ENCODE measurements at regions not wholly inside any gene's neighbourhood (a gene's known extent, or its start where the extent isn't known, plus 50 kb on each side); places are given as distances from the start of the nearest gene placed in this dataset.

- POLR2A ChIA-PET = no interaction called here
- TF ChIP-seq CTCF (IDR thresholded peaks at IDR 0.05; ENCODE audit: control extremely low read depth, extremely low read depth, low read depth, missing control alignments) = no peak
- DNase-seq (ENCODE audit: extremely low spot score) = no peak
- CTCF ChIA-PET = interaction anchor here (1.6 kb wide), 1 partner anchor 9 kb away, joined by 6 read pairs; no protein-coding TSS in a partner anchor
These were observed 373.9 kb downstream of the GPD2 start for GRCh38 chr2:156810094-156810493.

GRCh38 chr2:156812496-156812895 is 376.3 kb downstream of the GPD2 start:
- ChIA-PET CTCF (no interaction called here), POLR2A (no interaction called here)
- no peak for DNase-seq (ENCODE audit: extremely low spot score)
- TF ChIP-seq CTCF (IDR thresholded peaks at IDR 0.05; ENCODE audit: control extremely low read depth, extremely low read depth, low read depth, missing control alignments) = no peak

- no peak for DNase-seq (ENCODE audit: extremely low spot score)
- POLR2A ChIA-PET = no interaction called here
- TF ChIP-seq CTCF (IDR thresholded peaks at IDR 0.05; ENCODE audit: control extremely low read depth, extremely low read depth, low read depth, missing control alignments) = no peak
These were observed 381.3 kb downstream of the GPD2 start for GRCh38 chr2:156817430-156817829.

GRCh38 chr2:156818221-156818620 is 382.0 kb downstream of the GPD2 start:
- POLR2A ChIA-PET = no interaction called here
- CTCF ChIA-PET = interaction anchor here (1.0 kb wide), 1 partner anchor 27 kb away, joined by 3 read pairs; no protein-coding TSS in a partner anchor
- TF ChIP-seq CTCF (IDR thresholded peaks at IDR 0.05; ENCODE audit: control extremely low read depth, extremely low read depth, low read depth, missing control alignments) = no peak
- no peak for DNase-seq (ENCODE audit: extremely low spot score)

More at GRCh38 chr2:156817430-156817829, 381.3 kb downstream of the GPD2 start:
- CTCF ChIA-PET = no interaction called here

- no peak for DNase-seq (ENCODE audit: extremely low spot score)
- ChIA-PET POLR2A (no interaction called here), CTCF (interaction anchor here (1.0 kb wide), 1 partner anchor 27 kb away, joined by 3 read pairs; no protein-coding TSS in a partner anchor)
- no peak for TF ChIP-seq CTCF (IDR thresholded peaks at IDR 0.05; ENCODE audit: control extremely low read depth, extremely low read depth, low read depth, missing control alignments)
These were observed 382.8 kb downstream of the GPD2 start for GRCh38 chr2:156818944-156819343.

- ChIA-PET CTCF (interaction anchor here (0.6 to 0.7 kb wide), 2 partner anchors 11 to 172 kb away, joined by 3 read pairs; no protein-coding TSS in a partner anchor), POLR2A (no interaction called here)
- TF ChIP-seq CTCF (IDR thresholded peaks at IDR 0.05; ENCODE audit: control extremely low read depth, extremely low read depth, low read depth, missing control alignments) = no peak
- no peak for DNase-seq (ENCODE audit: extremely low spot score)
These were observed 390.3 kb downstream of the GPD2 start for GRCh38 chr2:156826341-156826933.
